ENCODE measurements at regions not wholly inside any gene's neighbourhood (a gene's known extent, or its start where the extent isn't known, plus 50 kb on each side); places are given as distances from the start of the nearest gene placed in this dataset.
"Not testable (repeated sequence)": the region's sequence is repeated elsewhere in the genome, so short reads cannot be mapped to it uniquely, and the experiment has no call there.

DNA sequence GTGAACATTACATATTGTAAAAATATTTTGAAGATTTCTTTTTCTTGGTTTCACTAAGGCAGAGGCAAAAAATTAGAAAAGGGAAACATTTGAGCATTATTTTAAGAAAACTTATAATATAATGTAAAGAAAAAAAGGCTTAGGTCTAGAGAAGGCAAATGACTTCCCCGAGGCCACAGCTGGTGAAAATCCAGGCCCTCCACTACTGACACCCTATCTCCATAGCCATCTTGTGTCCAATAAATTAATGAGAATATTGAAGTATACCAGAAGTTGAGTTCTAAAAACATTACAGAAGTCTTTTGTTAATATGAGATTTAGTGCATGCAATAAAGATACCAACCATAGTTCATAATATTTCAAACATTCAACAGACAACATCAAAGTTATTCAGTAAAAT is 459.9 kb upstream of the RORB start:
- DNase-seq (no peak), ATAC-seq (ENCODE audit: low FRiP score in 2 of 2) (no peak)
- Histone ChIP-seq H3K27me3 (no peaks in the 10 kb centered on the region), H3K27ac (no peak overlapping the region), H3K36me3 (no peaks in the 10 kb centered on the region), H3K4me3 (no peak overlapping the region), H3K4me1 (no peaks in the 10 kb centered on the region), H3K9me3 (no peaks in the 10 kb centered on the region)
- TF ChIP-seq POLR2AphosphoS5 (IDR thresholded peaks at IDR 0.05) = no peak
- no peak for TF ChIP-seq EP300 (IDR thresholded peaks at IDR 0.05)
- no peak for TF ChIP-seq POLR2A (IDR thresholded peaks at IDR 0.05)
- TF ChIP-seq, protein P1, sequence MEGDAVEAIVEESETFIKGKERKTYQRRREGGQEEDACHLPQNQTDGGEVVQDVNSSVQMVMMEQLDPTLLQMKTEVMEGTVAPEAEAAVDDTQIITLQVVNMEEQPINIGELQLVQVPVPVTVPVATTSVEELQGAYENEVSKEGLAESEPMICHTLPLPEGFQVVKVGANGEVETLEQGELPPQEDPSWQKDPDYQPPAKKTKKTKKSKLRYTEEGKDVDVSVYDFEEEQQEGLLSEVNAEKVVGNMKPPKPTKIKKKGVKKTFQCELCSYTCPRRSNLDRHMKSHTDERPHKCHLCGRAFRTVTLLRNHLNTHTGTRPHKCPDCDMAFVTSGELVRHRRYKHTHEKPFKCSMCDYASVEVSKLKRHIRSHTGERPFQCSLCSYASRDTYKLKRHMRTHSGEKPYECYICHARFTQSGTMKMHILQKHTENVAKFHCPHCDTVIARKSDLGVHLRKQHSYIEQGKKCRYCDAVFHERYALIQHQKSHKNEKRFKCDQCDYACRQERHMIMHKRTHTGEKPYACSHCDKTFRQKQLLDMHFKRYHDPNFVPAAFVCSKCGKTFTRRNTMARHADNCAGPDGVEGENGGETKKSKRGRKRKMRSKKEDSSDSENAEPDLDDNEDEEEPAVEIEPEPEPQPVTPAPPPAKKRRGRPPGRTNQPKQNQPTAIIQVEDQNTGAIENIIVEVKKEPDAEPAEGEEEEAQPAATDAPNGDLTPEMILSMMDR (IDR thresholded peaks at IDR 0.05) = no peak
- WGBS, 2 donors = 72 to 92% methylated on average over 1 of the region's 1 CpG

DNA sequence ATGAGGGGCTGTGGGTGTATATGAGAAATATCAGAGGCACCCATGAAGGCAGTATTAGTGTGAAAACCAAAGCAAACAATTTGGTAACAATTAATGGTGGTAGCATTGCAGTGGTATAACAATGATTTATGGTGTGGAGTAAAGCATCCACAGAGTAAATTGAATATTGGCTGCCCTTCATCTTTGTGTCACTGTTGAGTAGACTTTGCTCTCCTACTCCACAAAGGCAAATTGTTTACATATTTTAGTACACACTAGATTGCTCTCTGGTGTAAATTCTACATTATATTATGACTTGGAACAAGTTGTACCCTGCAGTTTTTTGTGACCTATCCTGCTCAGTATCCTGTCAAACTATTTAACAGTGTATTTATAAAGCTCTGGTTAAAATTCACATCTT is 455.5 kb upstream of the RORB start:
- H3K36me3 ChIP-seq = no peaks in the 10 kb centered on the region
- H3K27me3 ChIP-seq = no peaks in the 10 kb centered on the region
- DNase-seq (no peak), ATAC-seq (ENCODE audit: low FRiP score in 2 of 2) (no peak)
- no peaks in the 10 kb centered on the region for H3K9me3 ChIP-seq
- no peak overlapping the region for H3K27ac ChIP-seq
- H3K4me3 ChIP-seq = no peak overlapping the region
- no peaks in the 10 kb centered on the region for H3K4me1 ChIP-seq
- TF ChIP-seq POLR2A (IDR thresholded peaks at IDR 0.05) (no peak), EP300 (IDR thresholded peaks at IDR 0.05) (no peak), POLR2AphosphoS5 (IDR thresholded peaks at IDR 0.05) (no peak)
- TF ChIP-seq, protein P1 (IDR thresholded peaks at IDR 0.05) = no peak

DNA sequence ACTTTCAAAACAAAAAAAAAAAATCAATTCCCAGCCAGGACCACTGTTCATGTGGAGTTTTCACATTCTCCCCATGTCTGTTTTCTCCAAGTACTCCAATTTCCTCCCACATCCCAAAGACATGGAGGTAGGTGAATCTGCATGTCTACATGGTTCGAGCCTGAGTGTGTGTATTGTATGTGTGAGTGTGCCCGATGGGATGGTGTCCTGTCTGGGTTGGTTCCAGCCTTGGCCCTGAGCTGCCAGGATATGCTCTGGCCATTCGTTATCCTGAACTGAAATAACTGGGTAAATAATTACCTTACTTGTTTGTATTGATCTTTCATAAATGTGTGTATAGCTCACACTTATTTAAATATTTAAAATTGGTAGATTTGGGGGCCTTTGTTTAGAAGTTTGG is 452.3 kb upstream of the RORB start:
- Histone ChIP-seq H3K36me3 (no peaks in the 10 kb centered on the region), H3K4me3 (no peak overlapping the region), H3K9me3 (no peaks in the 10 kb centered on the region), H3K27ac (no peak overlapping the region), H3K27me3 (no peaks in the 10 kb centered on the region), H3K4me1 (no peaks in the 10 kb centered on the region)
- TF ChIP-seq, protein P1 (IDR thresholded peaks at IDR 0.05) = no peak
- TF ChIP-seq POLR2A (IDR thresholded peaks at IDR 0.05) (no peak), POLR2AphosphoS5 (IDR thresholded peaks at IDR 0.05) (no peak), EP300 (IDR thresholded peaks at IDR 0.05) (no peak)
- no peak for DNase-seq
- ATAC-seq (ENCODE audit: low FRiP score in 2 of 2) = no peak
- 81 to 85% methylated on average over 3 of the region's 3 CpGs for WGBS, 2 donors

DNA sequence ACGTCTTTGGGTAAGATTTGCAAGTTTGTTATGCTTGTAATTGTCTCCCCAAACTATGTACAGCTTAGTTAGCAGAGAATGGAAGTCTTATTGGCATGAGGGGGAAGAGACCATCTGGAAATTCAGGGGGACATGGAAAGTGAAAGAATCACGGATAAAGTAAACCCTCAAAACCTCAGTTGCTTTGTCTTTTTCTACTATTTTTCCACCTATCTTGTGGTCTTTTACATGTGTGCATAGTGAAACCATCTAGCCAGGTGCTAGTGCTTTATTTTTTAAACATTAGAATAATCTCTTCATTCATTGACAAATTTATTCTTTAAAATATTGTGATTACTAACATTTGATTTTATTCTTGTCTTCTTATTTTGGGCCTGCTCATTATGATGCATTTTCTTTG is 441.1 kb upstream of the RORB start:
- ATAC-seq (ENCODE audit: low FRiP score in 2 of 2) (no peak), DNase-seq (no peak)
- H3K27me3 ChIP-seq = no peaks in the 10 kb centered on the region
- TF ChIP-seq, protein P1 (IDR thresholded peaks at IDR 0.05) = no peak
- TF ChIP-seq POLR2AphosphoS5 (IDR thresholded peaks at IDR 0.05) (no peak), EP300 (IDR thresholded peaks at IDR 0.05) (no peak), POLR2A (IDR thresholded peaks at IDR 0.05) (no peak)
- peaks cover 0 to 4% (median 2%) of the 10 kb centered on the region in 4 donors for H3K9me3 ChIP-seq
- no peak overlapping the region for H3K4me3 ChIP-seq
- H3K27ac ChIP-seq = no peak overlapping the region
- 55 to 62% methylated on average over 2 of the region's 2 CpGs for WGBS, 2 donors
- H3K4me1 ChIP-seq = no peaks in the 10 kb centered on the region
- no peaks in the 10 kb centered on the region for H3K36me3 ChIP-seq

DNA sequence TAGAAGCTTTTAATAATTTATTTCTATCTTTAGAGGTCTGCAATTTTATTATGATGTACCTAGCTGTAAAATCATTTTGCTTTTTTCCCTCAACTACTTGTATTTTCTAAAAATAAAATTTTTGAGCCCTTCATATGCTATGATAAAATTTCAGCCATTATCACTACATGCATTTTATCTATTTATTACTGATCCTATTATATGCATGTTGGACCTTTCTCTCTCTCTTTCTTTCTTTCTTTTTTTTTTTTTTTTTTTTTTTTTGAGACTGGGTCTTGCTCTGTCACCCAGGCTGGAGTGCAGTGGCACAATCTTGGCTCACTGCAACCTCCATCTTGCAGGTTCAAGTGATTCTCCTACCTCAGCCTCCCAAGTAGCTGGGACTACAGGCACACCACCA is 440.1 kb upstream of the RORB start:
- H3K27ac ChIP-seq; H3K36me3 ChIP-seq; H3K4me1 ChIP-seq; H3K27me3 ChIP-seq; ATAC-seq (ENCODE audit: low FRiP score in 2 of 2); H3K4me3 ChIP-seq; DNase-seq; H3K9me3 ChIP-seq: not testable (repeated sequence)

All from upper lobe of left lung (tissue), 6 donors.